ENCODE measurements at regions not wholly inside any gene's neighbourhood (a gene's known extent, or its start where the extent isn't known, plus 50 kb on each side); places are given as distances from the start of the nearest gene placed in this dataset.

GRCh38 chr10:33884604-33885003, 550.1 kb upstream of the NRP1 start:
- Mint-ChIP-seq H3K27me3 (ENCODE audit: insufficient read depth, unreplicated experiment) (no peaks in the 10 kb centered on the region), H3K9me3 (ENCODE audit: unreplicated experiment) (peaks cover 1% of the 10 kb centered on the region)
- POLR2A ChIA-PET, result no interaction called here

DNA sequence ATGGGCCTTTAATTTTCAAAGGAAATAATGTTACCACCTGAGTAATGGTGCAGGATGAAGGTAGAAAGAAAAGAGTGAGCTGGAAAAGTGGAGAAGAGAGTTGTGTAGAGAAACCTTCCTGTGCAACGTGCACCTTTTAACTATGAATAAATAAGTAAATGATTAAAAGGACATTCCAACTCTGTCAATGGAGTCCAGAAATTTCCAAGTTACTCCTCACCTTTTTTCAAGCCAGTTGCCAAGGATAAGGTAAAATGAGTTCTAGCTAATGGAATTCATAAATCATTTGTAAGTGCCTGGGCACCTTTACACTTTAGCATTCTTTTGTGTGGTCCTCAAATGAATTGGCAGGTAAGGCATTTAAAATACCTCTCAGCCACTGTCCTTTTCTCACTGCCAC, 549.4 kb upstream of the NRP1 start:
- no peak for TF ChIP-seq CTCF (IDR thresholded peaks at IDR 0.05; ENCODE audit: insufficient read depth in 1 of 2, low read depth in 1 of 2, low read length in 1 of 2, severe bottlenecking in 1 of 2, unreplicated experiment in 1 of 2)
- no peak for DNase-seq
- POLR2A ChIA-PET, result no interaction called here
- intact Hi-C loops (cut with micrococcal nuclease; ENCODE audit: unreplicated experiment), result no loop called here
- Mint-ChIP-seq H3K27ac (ENCODE audit: unreplicated experiment) (no peak overlapping the region), H3K4me1 (ENCODE audit: low read depth, unreplicated experiment) (peaks cover 6% of the 10 kb centered on the region), H3K36me3 (ENCODE audit: insufficient read depth, unreplicated experiment) (no peaks in the 10 kb centered on the region), H3K4me3 (ENCODE audit: unreplicated experiment) (no peak overlapping the region), H3K9me3 (ENCODE audit: unreplicated experiment) (peaks cover 8% of the 10 kb centered on the region), H3K27me3 (ENCODE audit: insufficient read depth, unreplicated experiment) (no peaks in the 10 kb centered on the region)
- Histone ChIP-seq H3K9me3 (no peaks in the 10 kb centered on the region), H3K36me3 (ENCODE audit: control insufficient read depth, insufficient read depth, low read length) (no peaks in the 10 kb centered on the region), H3K4me3 (ENCODE audit: low read depth, low read length) (no peak overlapping the region), H3K4me1 (peaks cover 17% of the 10 kb centered on the region), H3K27me3 (replicated peaks; ENCODE audit: control insufficient read depth, insufficient read depth, low read length) (no peaks in the 10 kb centered on the region)
- no TSS peak for BruUV-seq (replicated peaks)
- CTCF ChIA-PET, result no interaction called here

More at GRCh38 chr10:33884604-33885003, 550.1 kb upstream of the NRP1 start:
- no peak overlapping the region for H3K27ac Mint-ChIP-seq (ENCODE audit: unreplicated experiment)
- no peak for DNase-seq
- CTCF ChIA-PET, result no interaction called here
- H3K4me3 Mint-ChIP-seq (ENCODE audit: unreplicated experiment), result no peak overlapping the region
- no peaks in the 10 kb centered on the region for H3K9me3 ChIP-seq
- H3K36me3 Mint-ChIP-seq (ENCODE audit: insufficient read depth, unreplicated experiment), result no peaks in the 10 kb centered on the region
- no peaks in the 10 kb centered on the region for H3K4me1 Mint-ChIP-seq (ENCODE audit: low read depth, unreplicated experiment)
- BruUV-seq (replicated peaks), result no TSS peak
- intact Hi-C loops (cut with micrococcal nuclease; ENCODE audit: unreplicated experiment), result no loop called here
- H3K4me3 ChIP-seq (ENCODE audit: low read depth, low read length), result no peak overlapping the region
- H3K27me3 ChIP-seq (replicated peaks; ENCODE audit: control insufficient read depth, insufficient read depth, low read length), result no peaks in the 10 kb centered on the region
- H3K36me3 ChIP-seq (ENCODE audit: control insufficient read depth, insufficient read depth, low read length), result no peaks in the 10 kb centered on the region
- peaks cover 17% of the 10 kb centered on the region for H3K4me1 ChIP-seq
- TF ChIP-seq CTCF (IDR thresholded peaks at IDR 0.05; ENCODE audit: insufficient read depth in 1 of 2, low read depth in 1 of 2, low read length in 1 of 2, severe bottlenecking in 1 of 2, unreplicated experiment in 1 of 2), result no peak

GRCh38 chr10:33882996-33883395, 548.5 kb upstream of the NRP1 start:
- Mint-ChIP-seq H3K9me3 (ENCODE audit: unreplicated experiment) (peaks cover 10% of the 10 kb centered on the region), H3K4me1 (ENCODE audit: low read depth, unreplicated experiment) (peaks cover 6% of the 10 kb centered on the region), H3K27me3 (ENCODE audit: insufficient read depth, unreplicated experiment) (no peaks in the 10 kb centered on the region), H3K27ac (ENCODE audit: unreplicated experiment) (no peak overlapping the region), H3K4me3 (ENCODE audit: unreplicated experiment) (no peak overlapping the region), H3K36me3 (ENCODE audit: insufficient read depth, unreplicated experiment) (no peaks in the 10 kb centered on the region)
- intact Hi-C loops (cut with micrococcal nuclease; ENCODE audit: unreplicated experiment), result no loop called here
- ChIA-PET POLR2A (no interaction called here), CTCF (no interaction called here)
- no peak overlapping the region for H3K4me3 ChIP-seq (ENCODE audit: low read depth, low read length)
- no peaks in the 10 kb centered on the region for H3K27me3 ChIP-seq (replicated peaks; ENCODE audit: control insufficient read depth, insufficient read depth, low read length)
- H3K36me3 ChIP-seq (ENCODE audit: control insufficient read depth, insufficient read depth, low read length), result no peaks in the 10 kb centered on the region
- peaks cover 17% of the 10 kb centered on the region for H3K4me1 ChIP-seq
- TF ChIP-seq CTCF (IDR thresholded peaks at IDR 0.05; ENCODE audit: insufficient read depth in 1 of 2, low read depth in 1 of 2, low read length in 1 of 2, severe bottlenecking in 1 of 2, unreplicated experiment in 1 of 2), result no peak
- DNase-seq, result no peak
- H3K9me3 ChIP-seq, result no peaks in the 10 kb centered on the region
- no TSS peak for BruUV-seq (replicated peaks)

All from Caco-2 (cell line).